ENCODE measurements at regions not wholly inside any gene's neighbourhood (a gene's known extent, or its start where the extent isn't known, plus 50 kb on each side); places are given as distances from the start of the nearest gene placed in this dataset.
A peak's percentile ranks its signal among the peaks of the same experiment; 100 is the strongest.

DNA sequence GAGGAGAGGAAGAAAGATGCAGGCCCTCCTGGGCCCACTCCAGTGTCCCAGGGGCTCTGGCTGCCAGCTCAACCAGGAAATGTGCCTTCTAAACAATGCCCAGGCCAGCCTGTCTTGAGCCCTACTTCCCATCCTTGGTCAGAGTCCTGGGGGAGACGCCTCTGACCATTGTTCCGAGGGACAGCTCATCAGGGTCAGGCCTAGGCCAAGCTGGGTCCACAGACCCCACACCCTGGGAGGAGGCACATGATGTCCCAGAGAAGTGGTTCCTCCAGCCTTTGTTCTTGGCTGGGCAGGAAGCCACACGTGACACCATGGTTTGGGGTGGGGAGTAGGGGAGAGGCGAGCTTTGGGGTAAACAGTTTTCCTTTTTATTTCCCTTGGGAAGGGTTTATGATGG lies 102.5 kb downstream of the EFNB1 start:
- no peak for DNase-seq (ENCODE audit: low spot score in 2 of 2, unreplicated experiment in 2 of 2)
- Mint-ChIP-seq H3K27ac (peak overlapping the region; percentile 90), H3K4me1 (peaks cover 43% of the 10 kb centered on the region), H3K36me3 (no peaks in the 10 kb centered on the region), H3K4me3 (no peak overlapping the region), H3K27me3 (ENCODE audit: low read depth) (no peaks in the 10 kb centered on the region), H3K9me3 (peaks cover 14% of the 10 kb centered on the region)
- TF ChIP-seq, protein P1, sequence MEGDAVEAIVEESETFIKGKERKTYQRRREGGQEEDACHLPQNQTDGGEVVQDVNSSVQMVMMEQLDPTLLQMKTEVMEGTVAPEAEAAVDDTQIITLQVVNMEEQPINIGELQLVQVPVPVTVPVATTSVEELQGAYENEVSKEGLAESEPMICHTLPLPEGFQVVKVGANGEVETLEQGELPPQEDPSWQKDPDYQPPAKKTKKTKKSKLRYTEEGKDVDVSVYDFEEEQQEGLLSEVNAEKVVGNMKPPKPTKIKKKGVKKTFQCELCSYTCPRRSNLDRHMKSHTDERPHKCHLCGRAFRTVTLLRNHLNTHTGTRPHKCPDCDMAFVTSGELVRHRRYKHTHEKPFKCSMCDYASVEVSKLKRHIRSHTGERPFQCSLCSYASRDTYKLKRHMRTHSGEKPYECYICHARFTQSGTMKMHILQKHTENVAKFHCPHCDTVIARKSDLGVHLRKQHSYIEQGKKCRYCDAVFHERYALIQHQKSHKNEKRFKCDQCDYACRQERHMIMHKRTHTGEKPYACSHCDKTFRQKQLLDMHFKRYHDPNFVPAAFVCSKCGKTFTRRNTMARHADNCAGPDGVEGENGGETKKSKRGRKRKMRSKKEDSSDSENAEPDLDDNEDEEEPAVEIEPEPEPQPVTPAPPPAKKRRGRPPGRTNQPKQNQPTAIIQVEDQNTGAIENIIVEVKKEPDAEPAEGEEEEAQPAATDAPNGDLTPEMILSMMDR (IDR thresholded peaks at IDR 0.05; ENCODE audit: unreplicated experiment): no peak

DNA sequence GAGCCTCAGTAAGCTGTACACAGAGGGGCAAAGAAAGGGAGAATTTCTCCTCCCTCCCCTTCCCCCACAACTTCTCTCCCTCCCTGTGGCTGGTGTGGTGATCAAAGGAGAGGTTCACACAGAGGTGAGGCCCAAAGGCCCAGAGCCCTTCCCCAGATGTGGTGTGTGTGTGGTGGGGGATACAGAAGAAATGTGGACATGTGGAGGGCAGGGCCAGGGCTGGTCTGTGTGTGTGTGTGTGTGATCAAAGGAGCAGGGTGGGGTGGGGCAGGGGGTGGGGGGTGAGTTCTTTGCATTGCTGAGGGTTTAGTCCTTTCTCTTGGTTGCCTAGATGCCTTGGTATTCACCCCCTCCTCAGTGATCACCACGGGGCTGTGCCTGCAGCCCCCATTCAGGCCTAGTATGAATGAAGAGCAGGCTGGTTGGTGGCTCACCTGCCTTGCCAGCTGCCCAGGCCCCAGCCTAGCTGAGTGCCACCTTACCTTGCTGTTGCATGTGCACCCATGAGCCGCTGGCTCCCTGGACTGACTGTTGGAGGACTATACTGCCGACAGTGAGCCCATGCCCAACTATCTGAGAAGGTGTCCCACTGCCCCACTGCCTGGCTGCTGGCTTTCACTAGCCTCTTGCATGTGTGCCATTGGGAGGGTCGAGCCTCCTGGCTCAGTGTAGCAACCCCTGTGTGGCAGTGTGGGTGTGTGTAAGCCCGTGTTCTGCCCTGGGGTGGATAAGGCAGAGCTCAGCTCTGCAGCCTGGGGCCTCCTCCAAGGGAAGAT lies 101.9 kb downstream of the EFNB1 start:
- Mint-ChIP-seq H3K4me1 (peaks cover 38% of the 10 kb centered on the region), H3K9me3 (peaks cover 9% of the 10 kb centered on the region), H3K27ac (peak overlapping the region; percentile 90), H3K27me3 (ENCODE audit: low read depth) (no peaks in the 10 kb centered on the region), H3K4me3 (no peak overlapping the region), H3K36me3 (no peaks in the 10 kb centered on the region)
- no peak for DNase-seq (ENCODE audit: low spot score in 2 of 2, unreplicated experiment in 2 of 2)
- TF ChIP-seq, protein P1 (IDR thresholded peaks at IDR 0.05; ENCODE audit: unreplicated experiment): no peak

DNA sequence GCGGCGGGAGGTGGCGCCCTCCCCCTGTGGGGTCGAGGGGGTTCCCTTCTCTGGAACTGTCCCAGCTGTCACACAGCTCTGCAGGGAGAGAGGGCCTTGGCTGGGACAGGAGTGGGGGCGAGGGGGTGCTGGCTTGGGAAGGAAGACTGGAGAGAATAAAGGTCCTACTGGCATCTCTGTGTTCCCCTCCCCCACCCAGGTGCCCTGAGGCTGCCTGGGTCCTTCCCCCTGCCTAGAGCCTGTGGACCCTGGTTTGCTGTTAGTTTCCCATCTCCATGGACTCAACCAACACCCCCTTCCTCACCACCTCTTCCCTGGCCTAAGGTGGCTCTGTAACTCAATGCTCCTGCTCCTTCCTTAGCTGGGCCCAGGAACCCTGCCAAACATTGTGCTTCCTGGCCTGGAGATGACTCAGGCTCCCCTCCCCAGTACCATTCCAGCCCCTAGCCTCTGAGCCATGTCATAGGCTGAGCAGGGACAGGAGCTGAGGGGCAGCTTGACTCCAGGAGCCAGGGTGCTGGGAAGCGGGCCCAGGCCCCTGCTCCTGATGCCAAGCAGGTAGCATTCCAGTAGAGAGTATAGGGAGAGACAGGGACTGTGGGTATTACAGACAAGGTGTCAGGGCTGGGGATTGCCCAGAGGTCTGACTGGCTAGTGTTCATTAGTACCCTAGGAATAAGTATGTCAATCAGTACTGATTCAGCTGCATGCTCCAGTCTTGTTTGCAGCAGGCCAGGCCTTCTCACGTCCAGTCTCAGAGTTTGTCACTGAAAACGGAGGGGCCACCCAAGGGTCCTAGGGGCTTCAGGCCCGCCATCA lies 100.7 kb downstream of the EFNB1 start:
- Mint-ChIP-seq H3K27ac (peak overlapping the region; percentile 86), H3K4me1 (peaks cover 34% of the 10 kb centered on the region), H3K9me3 (peaks cover 7% of the 10 kb centered on the region), H3K27me3 (ENCODE audit: low read depth) (no peaks in the 10 kb centered on the region), H3K4me3 (no peak overlapping the region), H3K36me3 (no peaks in the 10 kb centered on the region)
- DNase-seq (ENCODE audit: low spot score in 2 of 2, unreplicated experiment in 2 of 2): no peak
- TF ChIP-seq, protein P1 (IDR thresholded peaks at IDR 0.05; ENCODE audit: unreplicated experiment): no peak

DNA sequence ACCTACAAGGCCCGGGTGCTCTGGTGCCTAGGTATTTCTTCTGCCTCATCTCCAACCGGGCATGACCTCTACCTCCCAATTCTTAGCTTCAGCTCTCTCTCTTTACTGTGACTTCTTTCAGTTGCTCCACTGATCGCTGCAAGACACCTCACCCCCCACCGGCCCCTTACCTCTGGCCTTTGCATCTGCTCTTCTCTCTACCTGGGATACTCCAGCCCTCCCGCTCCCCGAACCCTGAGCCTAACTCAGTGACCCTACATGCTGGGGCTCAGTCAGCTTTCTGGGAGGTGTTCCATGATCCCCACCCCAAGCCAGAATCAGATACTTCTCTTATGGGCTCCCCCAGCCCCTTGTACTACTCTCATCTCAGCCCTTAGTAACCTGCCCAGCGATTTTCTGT lies 99.6 kb downstream of the EFNB1 start:
- Mint-ChIP-seq H3K4me3 (no peak overlapping the region), H3K9me3 (peaks cover 14% of the 10 kb centered on the region), H3K36me3 (no peaks in the 10 kb centered on the region), H3K27ac (no peak overlapping the region), H3K4me1 (peaks cover 34% of the 10 kb centered on the region), H3K27me3 (ENCODE audit: low read depth) (no peaks in the 10 kb centered on the region)
- TF ChIP-seq, protein P1 (IDR thresholded peaks at IDR 0.05; ENCODE audit: unreplicated experiment): no peak
- no peak for DNase-seq (ENCODE audit: low spot score in 2 of 2, unreplicated experiment in 2 of 2)

DNA sequence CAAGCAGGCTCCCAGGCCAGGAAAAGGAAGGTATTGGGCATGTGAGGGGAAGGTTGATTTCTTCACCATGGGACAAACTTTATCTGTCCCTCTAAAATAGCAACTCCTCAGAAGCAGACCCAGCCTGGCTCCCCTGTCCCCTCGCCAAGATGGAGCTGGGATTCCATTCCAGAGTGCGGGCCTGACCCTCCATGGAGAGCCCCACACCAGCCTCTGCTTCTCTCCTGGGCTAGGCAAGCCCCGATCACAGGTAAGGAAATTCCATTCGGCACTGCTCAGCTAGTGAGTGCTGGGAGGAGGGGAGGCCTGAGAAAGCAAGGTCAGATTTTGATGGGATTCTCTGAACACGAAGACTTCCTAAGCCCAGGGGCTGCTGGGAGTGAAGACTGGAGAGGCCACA lies 98.4 kb downstream of the EFNB1 start:
- TF ChIP-seq, protein P1 (IDR thresholded peaks at IDR 0.05; ENCODE audit: unreplicated experiment): no peak
- no peak overlapping the region for H3K4me3 Mint-ChIP-seq
- H3K9me3 Mint-ChIP-seq: peaks cover 10% of the 10 kb centered on the region
- no peak overlapping the region for H3K27ac Mint-ChIP-seq
- no peak for DNase-seq (ENCODE audit: low spot score in 2 of 2, unreplicated experiment in 2 of 2)
- peaks cover 28% of the 10 kb centered on the region for H3K4me1 Mint-ChIP-seq
- H3K27me3 Mint-ChIP-seq (ENCODE audit: low read depth): no peaks in the 10 kb centered on the region
- no peaks in the 10 kb centered on the region for H3K36me3 Mint-ChIP-seq

All from mesothelial cell of epicardium (in vitro differentiated cells).